ENCODE measurements at regions not wholly inside any gene's neighbourhood (a gene's known extent, or its start where the extent isn't known, plus 50 kb on each side); places are given as distances from the start of the nearest gene placed in this dataset.
"Not testable (repeated sequence)": the region's sequence is repeated elsewhere in the genome, so short reads cannot be mapped to it uniquely, and the experiment has no call there.

DNA sequence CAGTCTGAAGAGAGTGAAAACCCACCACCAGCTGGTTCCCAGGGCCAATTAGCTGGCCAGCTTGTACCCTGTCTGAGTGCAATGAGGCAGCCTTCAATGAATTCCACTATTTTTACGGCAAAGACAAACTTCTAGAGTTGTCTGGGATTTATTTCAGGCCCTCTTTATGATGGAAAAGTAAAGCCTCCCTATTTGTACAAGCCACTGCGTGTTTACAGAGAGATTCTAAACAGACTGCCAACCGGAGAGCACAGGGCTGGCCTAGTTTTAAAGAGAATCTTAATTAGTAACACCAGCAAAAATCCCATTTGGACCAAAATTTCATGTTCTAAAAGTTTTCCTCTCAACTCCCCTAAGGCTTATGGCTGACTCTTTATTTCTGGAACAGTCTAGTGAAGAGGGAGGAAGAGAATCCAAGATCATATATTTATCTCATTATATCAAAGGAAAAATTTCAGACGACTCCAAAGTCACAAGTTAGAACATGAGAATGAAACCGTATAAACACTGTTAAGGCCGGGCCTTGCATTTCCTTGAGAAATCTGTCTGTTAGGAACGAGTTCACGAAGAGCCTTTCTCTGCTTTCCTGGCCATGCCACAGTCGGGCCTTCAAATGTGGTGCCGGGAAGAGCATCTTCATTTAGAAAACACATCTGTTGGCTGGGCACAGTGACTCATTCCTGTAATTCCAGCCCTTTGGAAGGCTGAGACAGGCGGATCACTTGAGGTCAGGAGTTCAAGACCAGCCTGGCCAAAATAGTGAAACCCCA, 724.6 kb upstream of the NRP1 start:
- DNase-seq, result no peak

DNA sequence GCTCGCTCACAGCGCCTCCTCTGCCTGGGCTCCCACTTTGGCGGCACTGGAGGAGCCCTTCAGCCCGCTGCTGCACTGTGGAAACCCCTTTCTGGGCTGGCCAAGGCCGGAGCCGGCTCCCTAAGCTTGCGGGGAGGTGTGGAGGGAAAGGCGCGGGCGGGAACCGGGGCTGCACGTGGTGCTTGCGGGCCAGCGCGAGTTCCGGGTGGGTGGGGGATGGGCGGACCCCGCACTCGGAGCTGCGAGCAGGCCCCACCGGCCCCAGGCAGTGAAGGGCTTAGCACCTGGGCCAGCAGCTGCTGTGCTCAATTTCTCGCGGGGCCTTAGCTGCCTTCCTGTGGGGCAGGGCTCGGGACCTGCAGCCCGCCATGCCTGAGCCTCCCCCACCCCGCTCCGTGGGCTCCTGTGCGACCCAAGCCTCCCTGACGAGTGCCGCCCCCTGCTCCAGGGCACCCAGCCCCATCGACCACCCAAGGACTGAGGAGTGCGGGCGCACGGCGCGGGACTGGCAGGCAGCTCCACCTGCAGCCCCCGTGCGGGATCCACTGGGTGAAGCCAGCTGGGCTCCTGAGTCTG, 721.0 kb upstream of the NRP1 start:
- not testable (repeated sequence) for DNase-seq

DNA sequence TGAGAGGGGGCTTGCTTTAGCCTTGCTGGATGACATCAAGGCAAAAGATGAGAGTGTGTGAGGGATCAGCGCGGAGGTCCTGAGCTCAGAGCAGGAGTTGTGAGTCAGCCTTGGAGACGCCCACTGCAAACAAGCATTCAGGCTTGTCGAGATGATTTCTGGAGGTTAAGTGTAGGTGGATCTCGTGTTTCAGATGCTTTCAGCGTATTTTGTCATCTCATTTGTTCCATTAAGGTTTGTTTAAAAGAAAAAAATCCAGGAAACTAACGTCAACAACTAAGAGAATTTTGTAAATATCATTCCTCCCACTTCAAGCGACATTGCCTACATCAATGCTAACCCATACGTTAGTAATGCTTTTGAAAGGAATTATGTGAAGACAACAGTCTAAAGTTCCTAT, 715.4 kb upstream of the NRP1 start:
- no peak for DNase-seq

DNA sequence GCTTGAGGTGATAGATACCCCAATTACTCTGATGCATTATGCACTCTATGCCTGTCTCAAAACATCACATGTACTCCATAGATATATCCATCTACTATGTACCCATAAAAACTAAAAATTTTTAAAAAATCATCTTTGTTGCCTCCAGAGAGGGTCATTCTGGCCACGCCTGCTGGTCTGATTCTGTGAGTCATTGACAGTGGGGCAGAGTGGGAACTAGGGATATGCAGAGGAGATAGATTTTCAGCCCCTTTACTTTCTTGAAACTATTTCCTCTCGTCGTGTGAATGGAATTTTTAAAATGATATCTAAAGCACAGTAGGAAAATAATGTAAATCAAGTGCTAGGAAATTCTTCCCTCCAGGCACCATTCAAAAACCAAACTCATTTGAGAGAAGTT, 715.0 kb upstream of the NRP1 start:
- DNase-seq, result no peak

DNA sequence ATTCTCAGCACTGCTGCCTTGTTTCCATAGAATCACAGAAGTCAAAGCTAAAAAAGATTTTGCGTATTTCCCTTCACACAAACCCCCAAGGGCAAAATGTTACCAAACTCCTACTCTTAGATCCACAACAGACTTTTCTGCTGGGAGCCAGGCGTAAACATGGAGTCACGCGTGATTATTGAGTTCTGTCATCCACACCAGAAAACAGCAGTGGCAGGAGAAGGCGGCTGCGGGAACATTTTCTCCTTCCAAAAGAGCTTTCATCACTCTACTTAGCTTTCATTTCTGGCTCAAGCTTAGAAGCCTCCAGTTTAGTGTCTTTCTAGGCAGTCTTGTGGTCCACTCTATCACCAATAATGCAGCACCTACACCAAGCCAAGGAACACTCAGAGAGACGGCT, 712.9 kb upstream of the NRP1 start:
- no peak for DNase-seq

DNA sequence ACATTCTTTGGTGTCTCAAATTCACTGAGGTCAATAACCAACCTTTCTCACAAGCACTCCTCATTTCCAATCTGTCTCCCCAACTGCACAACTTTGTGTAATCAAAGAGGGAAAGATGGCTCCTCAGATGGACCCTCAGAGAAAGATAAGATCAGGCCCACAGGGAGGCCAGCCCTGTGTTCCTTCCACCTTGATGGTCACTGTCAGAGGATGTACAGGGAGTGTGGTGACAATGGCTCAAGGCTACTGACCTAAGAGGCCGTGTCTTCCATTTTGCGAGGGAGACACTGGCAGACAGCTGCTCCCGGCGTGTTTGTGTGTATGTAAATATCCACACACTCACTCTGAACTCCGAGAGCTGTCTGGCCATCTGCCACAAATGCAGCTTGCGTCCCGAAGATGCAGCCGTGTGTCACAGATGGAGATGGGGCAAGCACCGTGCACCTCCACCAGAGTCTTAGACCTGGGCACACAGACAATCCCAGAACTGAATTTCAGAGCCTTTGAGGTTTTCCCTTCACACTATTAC, 712.1 kb upstream of the NRP1 start:
- DNase-seq, result no peak

DNA sequence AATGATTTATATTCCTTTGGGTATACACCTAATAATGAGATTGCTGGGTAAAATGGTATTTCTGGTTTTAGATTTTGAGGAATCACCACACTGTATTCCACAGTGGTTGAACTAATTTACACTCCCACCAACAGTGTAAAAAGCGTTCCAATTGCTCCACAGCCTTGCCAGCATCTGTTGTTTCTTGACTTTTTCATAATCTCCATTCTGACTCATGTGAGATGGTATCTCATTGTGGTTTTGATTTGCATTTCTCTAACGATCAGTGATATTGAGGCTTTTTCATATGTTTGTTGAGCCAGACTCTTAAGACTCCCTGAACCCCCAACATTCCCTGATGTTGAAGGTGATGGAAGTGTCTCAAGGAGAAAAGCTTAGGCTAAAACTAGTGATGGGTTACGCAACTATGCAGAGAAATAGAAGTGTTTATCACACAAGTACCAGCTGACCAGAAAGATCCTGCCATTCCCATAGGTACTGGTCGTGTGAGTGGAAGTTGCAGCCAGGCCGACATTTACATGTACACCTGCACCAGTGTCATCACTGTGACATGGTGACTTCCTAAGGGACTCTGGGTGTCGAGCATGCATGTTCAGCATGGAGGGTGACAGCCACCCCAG, 711.2 kb upstream of the NRP1 start:
- DNase-seq, result no peak

DNA sequence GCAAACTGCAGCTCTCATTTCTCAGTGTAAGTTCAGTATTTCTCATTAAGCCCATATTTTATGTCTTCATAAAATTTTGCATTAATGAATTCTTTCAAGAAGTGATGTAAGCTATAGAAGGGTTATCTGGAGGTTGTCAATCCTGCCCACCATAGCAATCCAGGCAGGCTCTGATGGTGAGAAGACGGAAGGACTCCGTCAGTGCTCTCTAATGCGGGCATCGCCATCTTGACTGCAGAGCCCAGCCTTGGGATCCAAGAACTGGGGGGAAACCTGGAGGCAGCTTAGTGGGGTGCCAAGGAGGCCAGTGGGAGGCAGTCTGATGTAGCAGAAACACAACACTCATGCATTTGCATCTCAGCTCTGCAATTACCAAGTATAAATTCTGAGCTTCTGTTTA, 707.4 kb upstream of the NRP1 start:
- DNase-seq, result no peak

DNA sequence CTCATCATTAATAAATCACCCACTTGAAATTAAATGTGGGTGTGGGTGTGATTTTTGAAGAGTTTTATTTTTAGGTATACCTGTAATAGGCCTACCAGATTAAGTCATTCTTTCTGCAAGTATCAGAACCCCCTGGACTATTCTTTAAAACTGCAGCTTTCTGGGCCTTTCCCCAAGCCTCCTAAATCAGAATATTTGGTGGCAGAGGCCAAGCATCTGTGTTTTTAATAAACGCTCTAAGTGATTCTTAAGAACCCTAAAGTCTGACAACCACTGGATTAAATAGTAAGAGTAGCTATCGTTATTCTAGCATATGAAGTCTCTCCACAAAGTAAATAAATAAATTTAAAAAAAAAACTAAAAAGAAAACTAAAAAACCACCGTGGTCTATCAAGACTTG, 703.0 kb upstream of the NRP1 start:
- no peak for DNase-seq

DNA sequence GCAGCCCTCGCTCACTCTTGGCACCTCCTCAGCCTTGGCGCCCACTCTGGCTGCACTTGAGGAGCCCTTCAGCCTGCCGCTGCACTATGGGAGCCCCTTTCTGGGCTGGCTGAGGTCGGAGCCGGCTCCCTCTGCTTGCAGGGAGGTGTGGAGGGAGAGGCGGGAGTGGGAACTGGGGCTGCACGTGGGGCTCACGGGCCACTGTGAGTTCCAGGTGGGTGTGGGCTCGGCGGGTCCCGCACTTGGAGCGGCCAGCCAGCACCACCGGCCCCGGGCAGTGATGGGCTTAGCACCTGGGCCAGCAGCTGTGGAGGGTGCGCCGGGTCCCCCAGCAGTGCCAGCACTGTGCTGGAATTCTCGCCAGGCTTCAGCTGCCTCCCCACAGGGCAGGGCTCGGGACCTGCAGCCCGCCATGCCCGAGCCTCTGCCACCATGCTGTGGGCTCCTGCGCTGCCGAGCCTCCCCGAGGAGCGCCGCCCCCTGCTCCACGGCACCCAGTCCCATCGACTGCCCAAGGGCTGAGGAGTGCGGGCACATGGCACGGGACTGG, 700.8 kb upstream of the NRP1 start:
- not testable (repeated sequence) for DNase-seq

DNA sequence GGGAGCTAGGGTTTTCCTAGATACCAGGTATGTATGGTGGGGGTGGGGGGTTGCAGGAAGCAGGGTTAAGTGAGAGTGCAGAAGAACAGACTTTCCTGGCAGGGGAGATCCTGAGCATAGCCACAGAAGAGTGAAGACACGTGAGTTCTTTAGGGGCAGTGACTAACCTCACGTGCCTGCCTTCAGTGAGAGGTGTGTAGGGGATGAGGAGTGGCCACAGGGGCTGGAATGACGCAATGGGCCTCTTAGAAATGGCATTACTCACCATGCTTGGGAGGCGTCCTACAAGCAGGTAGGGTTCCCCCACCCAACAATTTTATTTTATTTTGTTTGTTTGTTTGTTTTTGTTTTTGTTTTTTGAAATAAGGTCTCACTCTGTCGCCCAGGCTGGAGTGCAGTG, 698.6 kb upstream of the NRP1 start:
- no peak for DNase-seq

DNA sequence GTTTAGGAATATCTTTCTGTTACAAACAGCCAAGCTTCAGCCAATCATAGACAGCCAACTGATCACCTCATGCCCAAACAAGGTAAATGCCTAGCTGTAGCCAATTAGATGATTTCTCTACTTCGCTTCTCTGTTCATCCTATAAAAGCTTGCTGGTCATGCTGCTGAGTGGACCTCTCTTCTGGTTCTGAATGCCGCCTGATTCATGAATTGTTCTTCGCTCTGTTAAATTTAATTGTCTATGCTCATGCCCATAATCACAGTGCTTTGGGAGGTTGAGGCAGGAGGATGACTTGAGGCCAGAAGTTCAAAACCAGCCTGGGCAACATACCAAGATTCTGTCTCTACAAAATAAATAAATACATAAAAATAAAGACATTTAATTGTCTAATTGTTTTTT, 698.1 kb upstream of the NRP1 start:
- DNase-seq, result no peak

DNA sequence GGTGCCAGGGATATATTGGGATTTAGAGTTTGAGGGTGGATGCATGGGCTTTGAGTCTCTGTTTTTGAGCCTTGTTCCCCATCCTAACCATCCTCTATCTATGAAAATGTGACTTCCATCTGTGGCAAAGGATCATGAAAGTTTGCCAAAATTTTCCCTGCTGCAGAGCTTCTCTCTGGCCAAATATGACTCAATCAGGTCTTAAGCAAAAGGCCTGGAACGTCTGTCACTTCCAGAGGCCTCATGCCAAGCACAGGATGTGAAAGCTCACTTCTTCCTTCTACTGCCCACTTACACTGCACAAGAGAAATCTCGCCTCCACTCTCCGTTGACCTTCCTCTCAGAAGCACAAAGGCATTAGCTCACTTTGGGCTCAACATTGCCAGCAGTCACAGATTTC, 696.9 kb upstream of the NRP1 start:
- DNase-seq, result no peak

DNA sequence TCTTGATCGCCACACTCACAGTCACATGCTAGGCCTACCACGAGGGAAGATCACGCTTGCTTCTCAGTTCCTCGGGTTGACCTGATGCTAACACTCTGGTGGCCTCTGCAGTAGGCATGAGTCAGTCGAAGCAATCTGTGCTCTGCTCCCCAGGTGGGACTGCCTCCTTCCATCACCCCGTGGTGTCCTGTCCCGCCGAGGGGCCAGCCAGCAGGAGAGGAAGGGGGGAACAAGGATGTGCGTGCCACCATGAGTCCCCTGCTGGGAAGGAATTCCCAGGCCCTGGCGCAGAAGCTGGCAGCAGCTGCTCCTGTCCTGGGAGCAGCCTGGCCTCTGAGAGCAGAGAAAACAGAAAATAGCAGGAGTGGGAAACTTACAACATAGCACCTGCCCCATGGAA, 695.0 kb upstream of the NRP1 start:
- DNase-seq, result no peak

DNA sequence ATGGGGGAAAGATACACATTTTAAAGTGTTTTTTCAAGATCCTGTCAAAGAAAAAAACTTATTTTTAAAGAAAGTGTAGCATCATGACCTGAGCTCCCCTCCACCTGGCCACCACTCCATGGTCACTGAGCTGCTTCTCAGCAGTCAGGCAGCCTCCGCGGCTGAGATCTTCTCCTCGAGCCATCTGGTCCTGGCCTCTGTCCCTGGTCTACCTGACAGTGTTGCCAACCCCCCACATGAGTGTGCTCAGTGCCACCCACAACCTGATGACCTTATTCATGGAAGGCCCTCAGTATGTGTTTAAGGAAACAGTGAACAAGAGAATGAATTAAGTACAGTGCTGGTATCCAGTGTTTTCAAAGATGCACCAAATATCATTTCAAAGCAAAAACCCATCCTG, 694.5 kb upstream of the NRP1 start:
- DNase-seq, result no peak

DNA sequence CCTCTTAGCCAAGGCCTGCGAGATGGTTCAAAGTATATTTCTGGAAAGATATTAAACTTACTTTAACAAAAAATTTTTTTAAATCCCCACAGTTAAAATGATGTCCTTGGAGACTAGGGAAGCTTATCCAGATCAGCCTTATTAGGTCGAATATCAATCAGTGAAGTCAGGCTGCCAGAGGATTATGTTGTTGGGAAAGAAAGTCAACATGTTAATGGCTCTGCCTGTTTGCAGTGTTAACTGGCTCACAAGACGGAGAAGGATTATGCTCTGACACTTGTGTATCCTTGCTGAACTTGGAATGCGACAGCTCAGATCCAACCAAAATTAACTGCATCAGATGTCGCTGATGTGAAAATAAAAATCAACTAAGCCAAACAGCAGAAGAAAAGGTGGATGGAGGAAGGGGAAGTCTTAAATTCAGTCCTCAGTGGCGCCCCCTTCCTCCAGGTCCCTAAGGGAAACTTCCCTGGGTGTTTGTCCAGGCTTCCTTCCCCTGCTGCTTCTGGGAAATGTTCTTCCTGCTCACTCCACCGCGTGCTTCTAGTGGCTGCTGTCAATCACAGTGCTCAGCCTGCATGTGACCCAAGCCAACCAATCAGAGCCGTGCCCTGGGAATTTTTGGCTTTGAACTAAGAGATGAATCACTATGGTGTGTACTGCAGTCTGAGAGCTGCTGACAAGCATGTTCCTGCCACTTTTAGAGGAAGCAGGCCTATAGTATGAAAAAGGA, 690.4 kb upstream of the NRP1 start:
- DNase-seq, result no peak

DNA sequence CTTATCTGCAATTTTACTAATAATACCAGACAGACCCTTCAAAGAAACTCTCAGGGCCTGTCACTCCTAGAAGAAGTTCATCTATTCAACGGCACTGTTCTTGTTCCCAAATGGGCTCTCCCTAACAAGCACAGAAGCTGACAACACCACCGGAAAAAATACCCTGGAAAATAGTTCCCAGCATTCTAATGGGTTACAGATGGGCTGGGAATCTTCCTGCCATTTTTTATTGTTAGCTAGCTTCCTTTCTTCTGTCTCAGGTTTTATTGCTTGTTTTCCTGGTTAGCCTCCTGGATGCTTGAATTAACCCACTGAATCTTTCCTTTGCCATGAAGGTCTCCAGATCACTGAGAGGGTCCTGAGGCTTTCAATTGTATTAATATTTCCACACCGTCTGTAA, 689.8 kb upstream of the NRP1 start:
- DNase-seq, result no peak

DNA sequence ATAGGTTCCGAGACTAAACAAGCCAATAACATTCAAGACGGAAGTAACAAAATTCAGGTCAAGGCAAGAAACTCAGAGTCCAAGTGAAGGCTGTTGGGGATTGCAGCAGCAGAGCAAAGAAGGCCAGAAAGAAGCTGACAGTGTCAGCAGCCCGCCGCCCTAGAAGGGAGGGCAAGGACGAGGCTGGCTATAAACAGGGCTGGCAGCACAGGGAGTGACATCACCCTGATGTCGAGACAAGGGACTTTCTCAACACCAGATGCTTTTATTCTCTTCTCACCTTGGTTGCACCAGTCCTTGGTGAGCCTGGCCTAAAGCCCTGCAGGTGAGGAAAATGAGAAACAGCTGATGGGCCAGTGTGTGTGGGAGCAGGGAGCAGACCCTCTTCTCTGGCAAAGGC, 687.7 kb upstream of the NRP1 start:
- no peak for DNase-seq

DNA sequence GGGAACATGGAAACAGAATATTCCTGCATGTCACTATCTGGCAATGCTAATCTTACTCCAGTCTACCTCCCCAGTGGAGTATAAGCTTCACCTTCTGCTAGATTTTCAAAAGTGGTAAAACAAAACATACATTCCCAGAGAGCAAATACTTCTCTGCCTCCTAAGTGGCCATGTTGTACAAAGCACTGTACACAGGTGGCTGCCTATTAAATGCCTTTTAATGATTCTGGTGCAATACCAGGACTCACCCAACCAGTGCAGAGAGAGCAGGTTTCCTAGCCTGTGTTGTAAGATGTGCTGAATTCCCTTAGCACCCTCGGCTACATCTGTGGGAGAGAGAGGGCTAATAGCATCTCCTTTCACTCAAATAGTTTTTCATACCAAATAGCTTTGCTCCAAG, 684.3 kb upstream of the NRP1 start:
- DNase-seq, result no peak

DNA sequence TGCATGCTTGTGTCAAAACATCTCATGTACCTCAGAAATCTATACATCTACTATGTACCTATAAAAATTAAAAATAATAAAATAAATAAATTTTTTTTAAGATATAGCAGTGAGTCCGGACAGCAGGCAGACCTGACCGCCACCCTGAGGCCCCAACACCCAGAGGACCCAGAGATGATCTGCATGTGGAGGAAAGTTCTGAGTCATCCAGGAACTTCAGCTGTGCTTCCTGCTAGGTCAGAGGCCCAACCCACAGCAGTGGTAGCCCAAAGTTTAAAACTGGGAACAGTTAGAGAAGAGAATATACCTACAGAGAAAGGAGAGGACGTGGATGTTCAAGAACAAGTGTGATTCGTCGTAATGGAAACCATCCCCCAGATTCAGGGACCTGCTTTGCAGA, 683.7 kb upstream of the NRP1 start:
- no peak for DNase-seq

DNA sequence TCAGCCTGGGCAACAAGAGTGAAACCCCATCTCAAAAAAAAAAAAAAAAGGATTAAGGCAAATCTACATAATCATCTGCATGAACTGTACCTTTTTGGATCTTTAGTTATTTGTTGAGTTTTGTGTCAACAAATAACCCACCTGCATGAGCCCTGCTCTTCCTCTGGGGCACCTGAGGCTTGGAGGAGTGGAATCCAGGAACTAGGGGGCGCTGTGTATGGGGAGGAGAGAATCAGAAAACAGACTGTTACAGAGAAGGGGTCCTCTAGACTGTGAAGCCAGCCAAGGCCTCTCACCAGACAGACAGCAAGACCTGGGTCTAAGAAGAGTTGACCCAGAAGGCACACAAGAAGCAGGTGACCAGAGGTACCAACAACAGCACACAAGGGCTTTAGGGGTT, 682.8 kb upstream of the NRP1 start:
- no peak for DNase-seq

DNA sequence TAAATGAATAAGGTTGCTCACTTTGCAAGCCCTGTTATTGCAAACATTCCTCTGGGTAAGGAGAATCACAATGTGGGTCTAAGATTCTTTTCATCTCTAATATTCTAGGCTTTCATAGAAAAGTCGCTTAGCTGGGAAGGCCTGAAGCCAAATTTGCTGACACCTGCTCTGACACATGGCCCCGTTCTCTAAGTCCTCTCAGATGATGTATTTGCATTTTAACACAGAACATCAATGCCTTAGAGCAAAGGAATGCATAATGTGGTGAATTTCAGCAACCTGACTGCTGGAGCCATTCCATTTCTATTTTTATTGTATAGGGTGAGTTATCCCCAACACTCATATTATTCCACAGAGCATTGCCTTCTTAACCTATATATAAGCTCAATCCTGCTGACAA, 682.1 kb upstream of the NRP1 start:
- no peak for DNase-seq

DNA sequence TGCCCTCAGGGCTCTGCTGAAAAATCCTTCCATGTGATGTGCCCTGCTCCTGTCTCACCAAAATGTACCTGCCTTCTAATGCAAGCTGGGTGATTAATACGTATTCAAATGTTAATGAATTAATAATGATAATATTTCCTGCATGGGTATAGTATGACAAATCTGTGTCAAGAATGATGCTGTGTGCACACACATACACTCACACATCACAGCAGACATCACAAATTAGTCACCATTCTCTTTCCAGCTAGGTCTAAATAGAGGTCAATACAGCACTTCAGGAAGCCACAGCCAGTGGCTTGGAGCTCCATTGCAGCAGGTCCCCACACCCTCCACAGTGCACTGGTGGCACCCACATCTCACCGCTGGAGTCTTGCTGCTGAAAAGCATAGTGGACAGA, 681.2 kb upstream of the NRP1 start:
- DNase-seq, result no peak

Data from CD4-positive, alpha-beta T cell treated with Interleukin-17A for 4 hours (primary cell).